NCI-H2196 treated with DMSO at 0.1 percent for 48 hours (cell line): ENCODE measurements at regions not wholly inside any gene's neighbourhood (a gene's known extent, or its start where the extent isn't known, plus 50 kb on each side); places are given as distances from the start of the nearest gene placed in this dataset.
"Not testable (repeated sequence)": the region's sequence is repeated elsewhere in the genome, so short reads cannot be mapped to it uniquely, and the experiment has no call there.

Experiments used
- DNase-seq: peaks from one replicate; lab custom pipeline; 2025; ENCODE audit not compliant: unreplicated experiment; lab: John Stamatoyannopoulos, UW

GRCh38 chr9:28073270-28073669 is 500.0 kb upstream of the C9orf72 start:
- no peak for DNase-seq

DNA sequence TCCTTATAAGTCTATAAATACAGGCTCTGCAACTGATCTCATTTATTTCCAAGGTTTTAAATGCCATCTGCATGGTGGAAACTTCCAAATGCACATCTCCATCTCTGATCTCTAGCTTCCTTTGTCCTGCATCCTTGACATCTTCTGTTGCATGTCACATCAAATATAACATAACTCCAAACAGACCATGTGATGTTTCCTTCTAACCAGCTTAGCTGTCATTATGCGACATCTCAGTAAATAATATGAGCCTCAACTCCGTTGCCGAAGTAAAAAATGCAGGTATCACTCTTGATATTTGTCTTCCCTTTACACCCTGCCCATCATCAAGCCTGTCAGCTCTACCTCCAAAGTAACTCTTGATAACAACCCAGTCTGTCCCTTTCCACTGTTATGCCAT is 506.4 kb upstream of the C9orf72 start:
- DNase-seq, result no peak

DNA sequence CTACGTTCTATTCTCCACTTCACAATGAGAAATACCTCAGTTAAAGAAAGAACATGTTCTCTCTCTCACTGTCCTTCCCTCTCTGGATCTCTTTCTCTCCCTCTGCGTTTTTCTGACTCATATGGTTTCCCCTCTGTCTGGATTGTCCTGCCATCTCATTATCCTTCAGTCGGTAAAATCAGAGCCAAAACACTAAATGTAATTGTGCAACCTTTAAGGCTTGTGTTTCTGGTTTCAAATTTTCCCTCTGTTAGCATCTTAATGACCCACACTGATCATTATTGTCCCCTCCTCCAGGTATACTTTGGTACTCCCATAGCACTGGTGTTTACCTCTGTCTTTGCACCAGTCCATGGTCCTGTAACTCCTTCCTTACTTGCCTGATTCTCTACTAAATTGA is 509.4 kb upstream of the C9orf72 start:
- no peak for DNase-seq

- DNase-seq, result no peak
Observed at GRCh38 chr9:28086881-28087280, 513.6 kb upstream of the C9orf72 start.

GRCh38 chr9:28092981-28093936 is 520.0 kb upstream of the C9orf72 start:
- DNase-seq, result no peak

- DNase-seq, result no peak
Observed at GRCh38 chr9:28101509-28101908, 528.2 kb upstream of the C9orf72 start.

- no peak for DNase-seq
Observed at GRCh38 chr9:28105001-28105400, 531.7 kb upstream of the C9orf72 start.

DNA sequence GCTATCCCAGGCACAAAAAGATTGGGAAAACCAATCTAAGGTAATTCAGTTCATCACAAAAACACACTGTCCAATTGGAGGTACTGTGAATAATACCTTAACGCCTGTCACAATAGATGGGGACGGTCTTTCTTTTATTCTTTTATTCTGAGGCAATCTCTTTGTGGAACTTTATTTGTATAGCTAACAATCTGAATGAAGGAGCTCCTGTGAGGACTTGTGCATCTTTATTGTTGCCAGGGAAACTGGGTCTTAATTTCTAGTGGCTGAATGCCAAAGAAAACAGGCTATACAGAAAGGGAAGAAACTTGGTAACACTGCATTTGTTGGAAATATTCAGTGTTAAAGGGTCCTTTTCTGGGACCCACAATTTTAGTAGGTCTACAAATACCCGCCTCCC is 546.9 kb upstream of the C9orf72 start:
- DNase-seq, result no peak

- DNase-seq, result no peak
Observed at GRCh38 chr9:28120626-28121025, 547.3 kb upstream of the C9orf72 start.

- no peak for DNase-seq
Observed at GRCh38 chr9:28121366-28121765, 548.1 kb upstream of the C9orf72 start.

GRCh38 chr9:28124917-28125316 is 551.6 kb upstream of the C9orf72 start:
- no peak for DNase-seq

DNA sequence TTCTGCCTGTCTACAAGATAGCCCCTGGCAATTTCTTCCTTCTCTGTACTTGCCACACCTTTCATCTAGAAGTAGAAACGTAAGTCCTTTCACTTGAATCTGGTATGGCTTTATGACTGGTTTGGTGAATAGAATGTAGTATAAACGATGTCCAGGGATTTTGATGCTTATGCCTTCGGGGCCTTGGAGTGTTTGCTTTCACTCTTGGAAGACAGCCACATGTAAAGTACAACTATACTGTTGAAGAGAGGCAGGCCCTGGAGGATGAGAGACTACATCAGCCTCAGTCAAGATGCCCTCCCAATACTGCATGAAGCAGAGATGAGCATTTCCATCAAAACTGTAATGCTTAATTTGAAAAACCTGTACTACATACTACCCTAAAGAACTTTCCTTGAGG is 553.8 kb upstream of the C9orf72 start:
- DNase-seq, result no peak

DNA sequence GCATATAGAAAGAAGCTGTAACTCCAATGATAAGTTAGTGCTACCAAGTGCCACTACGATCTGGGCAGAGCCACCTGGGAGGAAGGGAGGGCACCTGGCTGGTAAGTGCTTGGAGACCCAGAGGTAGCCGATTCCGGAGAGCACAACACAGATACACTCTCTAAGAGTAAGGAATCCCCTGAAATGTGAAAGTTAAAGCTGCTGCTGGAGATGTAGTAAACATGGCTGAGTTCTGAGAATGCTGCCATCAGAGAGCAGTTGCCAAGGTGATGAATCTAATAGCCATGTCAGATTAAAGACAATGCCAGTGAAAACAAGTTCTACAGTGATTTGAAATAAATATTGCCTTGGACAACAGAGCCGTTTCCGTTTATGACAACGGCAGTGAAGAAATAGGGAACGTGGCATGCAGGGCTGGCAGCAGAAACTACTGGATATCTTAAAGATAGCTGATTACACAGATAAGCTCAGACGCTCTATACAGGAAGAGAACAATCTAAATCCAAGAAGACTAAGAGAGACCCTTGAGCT is 561.2 kb upstream of the C9orf72 start:
- no peak for DNase-seq

DNA sequence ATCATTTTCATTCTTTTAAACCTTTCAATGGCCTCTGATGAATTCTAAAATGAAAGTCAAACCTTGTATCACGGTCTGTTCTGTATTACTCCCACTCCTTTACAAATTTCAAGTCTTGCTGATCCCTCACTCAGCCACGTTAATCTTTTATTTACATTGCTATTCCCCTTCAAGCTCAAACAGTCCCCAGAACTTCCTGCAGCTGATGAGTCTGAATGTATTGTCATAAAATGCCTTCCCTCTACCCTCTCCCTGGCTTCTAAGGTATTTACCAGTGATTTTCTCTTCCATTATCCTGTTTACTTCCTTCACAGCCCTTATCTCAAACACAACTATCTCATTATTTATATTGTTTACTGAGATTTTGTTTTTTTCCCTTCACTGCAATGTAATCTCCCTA is 562.3 kb upstream of the C9orf72 start:
- no peak for DNase-seq

- DNase-seq, result no peak
Observed at GRCh38 chr9:28136113-28136512, 562.8 kb upstream of the C9orf72 start.

GRCh38 chr9:28147430-28147829 is 574.1 kb upstream of the C9orf72 start:
- not testable (repeated sequence) for DNase-seq

- not testable (repeated sequence) for DNase-seq
Observed at GRCh38 chr9:28147923-28148597, 574.8 kb upstream of the C9orf72 start.

GRCh38 chr9:28149361-28150050 is 576.2 kb upstream of the C9orf72 start:
- DNase-seq, result not testable (repeated sequence)

GRCh38 chr9:28155067-28155466 is 581.8 kb upstream of the C9orf72 start:
- DNase-seq, result no peak

GRCh38 chr9:28155671-28156070 is 582.4 kb upstream of the C9orf72 start:
- no peak for DNase-seq

DNA sequence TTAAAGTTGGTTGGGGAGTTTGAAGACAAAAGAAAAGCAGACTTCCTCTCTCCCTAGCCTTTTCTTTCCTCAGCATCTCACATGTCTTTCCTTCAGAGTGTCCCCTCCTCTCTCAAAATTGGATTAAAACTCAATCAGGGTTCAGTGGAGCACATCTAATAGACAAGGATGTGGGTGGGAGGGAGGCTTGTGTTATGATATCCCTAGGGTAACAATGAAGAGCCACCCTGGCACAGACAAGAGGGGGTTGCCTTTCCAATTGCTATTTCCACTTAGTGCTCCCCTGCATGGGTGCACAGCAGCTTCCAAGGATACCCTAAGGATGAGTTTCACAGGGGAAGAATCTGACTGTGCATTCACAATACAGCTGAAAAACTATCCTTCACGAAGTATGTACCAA is 585.2 kb upstream of the C9orf72 start:
- DNase-seq, result no peak
